ENCODE measurements at regions not wholly inside any gene's neighbourhood (a gene's known extent, or its start where the extent isn't known, plus 50 kb on each side); places are given as distances from the start of the nearest gene placed in this dataset.

- no peak overlapping the region for H3K27ac ChIP-seq (ENCODE audit: low read depth in 1 of 2, low read length in 2 of 2)
- no peak overlapping the region for H3K4me3 ChIP-seq (replicated peaks in 1 of 3; ENCODE audit: low read depth in 2 of 3, low read length in 3 of 3)
- H2AFZ ChIP-seq (ENCODE audit: insufficient read depth, low read depth, low read length, poor library complexity, severe bottlenecking): no peak overlapping the region
- H3K36me3 ChIP-seq (replicated peaks in 1 of 2; ENCODE audit: control insufficient read depth in 1 of 2, insufficient read depth in 2 of 2, low read length in 2 of 2): no peaks in the 10 kb centered on the region
- no peaks in the 10 kb centered on the region for H3K79me2 ChIP-seq (ENCODE audit: insufficient read depth, low read length)
- intact Hi-C loops (cut with micrococcal nuclease): no loop called here
- H3K9me3 Mint-ChIP-seq: peaks cover 0 to 3% (median 2%) of the 10 kb centered on the region in 7 donors
- H3K27ac Mint-ChIP-seq: no peak overlapping the region
- no peak for TF ChIP-seq CTCF (IDR thresholded peaks at IDR 0.05)
- H3K9ac ChIP-seq (ENCODE audit: insufficient read depth, low read length, poor library complexity, severe bottlenecking): no peak overlapping the region
- no peaks in the 10 kb centered on the region for H3K27me3 ChIP-seq (ENCODE audit: control insufficient read depth in 2 of 2, insufficient read depth in 2 of 2, low read length in 2 of 2)
- WGBS (ENCODE audit: insufficient coverage): no CpG with 5 or more reads among the region's 2 CpGs
- H3K4me3 Mint-ChIP-seq: no peak overlapping the region
- DNase-seq: no peak
- H3K27me3 Mint-ChIP-seq (ENCODE audit: low read depth in 3 of 3): peaks cover 0 to 1% (median 1%) of the 10 kb centered on the region in 3 donors
- no peaks in the 10 kb centered on the region for H3K4me1 Mint-ChIP-seq
- no peaks in the 10 kb centered on the region for H3K4me1 ChIP-seq (ENCODE audit: control insufficient read depth in 1 of 2, insufficient read depth in 2 of 2, low read length in 2 of 2)
- no peaks in the 10 kb centered on the region for H3K9me3 ChIP-seq (replicated peaks in 1 of 2; ENCODE audit: control insufficient read depth in 1 of 2, insufficient read depth in 1 of 2, low read length in 2 of 2)
- H4K20me1 ChIP-seq (ENCODE audit: insufficient read depth, low read length): no peaks in the 10 kb centered on the region
- no peak overlapping the region for H3K4me2 ChIP-seq (replicated peaks; ENCODE audit: extremely low read depth, low read length, poor library complexity, severe bottlenecking)
- H3K36me3 Mint-ChIP-seq: no peaks in the 10 kb centered on the region
These were observed 418.6 kb upstream of the LRRC4C start for GRCh38 chr11:41878095-41878494.

- no peak overlapping the region for H2AFZ ChIP-seq (ENCODE audit: insufficient read depth, low read depth, low read length, poor library complexity, severe bottlenecking)
- no peaks in the 10 kb centered on the region for H3K4me1 ChIP-seq (ENCODE audit: control insufficient read depth in 1 of 2, insufficient read depth in 2 of 2, low read length in 2 of 2)
- TF ChIP-seq CTCF (IDR thresholded peaks at IDR 0.05): no peak
- no peaks in the 10 kb centered on the region for H3K36me3 ChIP-seq (replicated peaks in 1 of 2; ENCODE audit: control insufficient read depth in 1 of 2, insufficient read depth in 2 of 2, low read length in 2 of 2)
- no peaks in the 10 kb centered on the region for H3K36me3 Mint-ChIP-seq
- H3K9me3 ChIP-seq (replicated peaks in 1 of 2; ENCODE audit: control insufficient read depth in 1 of 2, insufficient read depth in 1 of 2, low read length in 2 of 2): no peaks in the 10 kb centered on the region
- no peaks in the 10 kb centered on the region for H3K27me3 ChIP-seq (ENCODE audit: control insufficient read depth in 2 of 2, insufficient read depth in 2 of 2, low read length in 2 of 2)
- H3K27ac ChIP-seq (ENCODE audit: low read depth in 1 of 2, low read length in 2 of 2): no peak overlapping the region
- H3K9me3 Mint-ChIP-seq: peaks cover 0 to 3% (median 2%) of the 10 kb centered on the region in 7 donors
- no peak overlapping the region for H3K4me2 ChIP-seq (replicated peaks; ENCODE audit: extremely low read depth, low read length, poor library complexity, severe bottlenecking)
- intact Hi-C loops (cut with micrococcal nuclease): no loop called here
- H3K79me2 ChIP-seq (ENCODE audit: insufficient read depth, low read length): no peaks in the 10 kb centered on the region
- H3K9ac ChIP-seq (ENCODE audit: insufficient read depth, low read length, poor library complexity, severe bottlenecking): no peak overlapping the region
- no peaks in the 10 kb centered on the region for H4K20me1 ChIP-seq (ENCODE audit: insufficient read depth, low read length)
- no peak overlapping the region for H3K4me3 Mint-ChIP-seq
- H3K4me1 Mint-ChIP-seq: no peaks in the 10 kb centered on the region
- no peak for DNase-seq
- H3K27ac Mint-ChIP-seq: no peak overlapping the region
- no peak overlapping the region for H3K4me3 ChIP-seq (replicated peaks in 1 of 3; ENCODE audit: low read depth in 2 of 3, low read length in 3 of 3)
- H3K27me3 Mint-ChIP-seq (ENCODE audit: low read depth in 3 of 3): peaks cover 0 to 1% (median 1%) of the 10 kb centered on the region in 3 donors
These were observed 419.8 kb upstream of the LRRC4C start for GRCh38 chr11:41879214-41879613.
